GM19240 (cell line): ENCODE measurements at regions not wholly inside any gene's neighbourhood (a gene's known extent, or its start where the extent isn't known, plus 50 kb on each side); places are given as distances from the start of the nearest gene placed in this dataset.
"Not testable (repeated sequence)": the region's sequence is repeated elsewhere in the genome, so short reads cannot be mapped to it uniquely, and the experiment has no call there.

Experiments
- DNase-seq: peaks from one replicate; pipeline ENCODE4 v3.0.0; 2011; ENCODE audit warnings: low spot score; ENCODE audit not compliant: insufficient read length

GRCh38 chr2:41149054-41149453 is 697.2 kb upstream of the SLC8A1 start:
- DNase-seq, result no peak

- DNase-seq, result no peak
Measured at GRCh38 chr2:41151746-41152145, 699.9 kb upstream of the SLC8A1 start.

GRCh38 chr2:41152318-41152717 is 700.4 kb upstream of the SLC8A1 start:
- no peak for DNase-seq

GRCh38 chr2:41160439-41160838 is 708.5 kb upstream of the SLC8A1 start:
- DNase-seq, result no peak

GRCh38 chr2:41167014-41167413 is 715.1 kb upstream of the SLC8A1 start:
- no peak for DNase-seq

GRCh38 chr2:41169744-41170143 is 717.9 kb upstream of the SLC8A1 start:
- DNase-seq, result no peak

- DNase-seq, result no peak
Measured at GRCh38 chr2:41170589-41170988, 718.7 kb upstream of the SLC8A1 start.

- DNase-seq, result no peak
Measured at GRCh38 chr2:41180387-41180786, 728.5 kb upstream of the SLC8A1 start.

- no peak for DNase-seq
Measured at GRCh38 chr2:41182961-41183360, 731.1 kb upstream of the SLC8A1 start.

- DNase-seq, result no peak
Measured at GRCh38 chr2:41187376-41188122, 735.7 kb upstream of the SLC8A1 start.

GRCh38 chr2:41194230-41194629 is 742.3 kb upstream of the SLC8A1 start:
- DNase-seq, result no peak

GRCh38 chr2:41197781-41198180 is 745.9 kb upstream of the SLC8A1 start:
- DNase-seq, result no peak

- no peak for DNase-seq
Measured at GRCh38 chr2:41199334-41199733, 747.4 kb upstream of the SLC8A1 start.

GRCh38 chr2:41204315-41204714 is 752.4 kb upstream of the SLC8A1 start:
- no peak for DNase-seq

GRCh38 chr2:41206004-41206403 is 754.1 kb upstream of the SLC8A1 start:
- DNase-seq, result no peak

- DNase-seq, result no peak
Measured at GRCh38 chr2:41207578-41207977, 755.7 kb upstream of the SLC8A1 start.

- DNase-seq, result not testable (repeated sequence)
Measured at GRCh38 chr2:41210030-41210429, 758.1 kb upstream of the SLC8A1 start.

- DNase-seq, result no peak
Measured at GRCh38 chr2:41216978-41217377, 765.1 kb upstream of the SLC8A1 start.

GRCh38 chr2:41222593-41222992 is 770.7 kb upstream of the SLC8A1 start:
- no peak for DNase-seq

GRCh38 chr2:41234093-41234492 is 782.2 kb upstream of the SLC8A1 start:
- DNase-seq, result no peak

- no peak for DNase-seq
Measured at GRCh38 chr2:41241325-41242000, 789.6 kb upstream of the SLC8A1 start.

- DNase-seq, result no peak
Measured at GRCh38 chr2:41242001-41242331, 790.1 kb upstream of the SLC8A1 start.
